ENCODE measurements at regions not wholly inside any gene's neighbourhood (a gene's known extent, or its start where the extent isn't known, plus 50 kb on each side); places are given as distances from the start of the nearest gene placed in this dataset.

- Histone ChIP-seq H3K4me2 (ENCODE audit: low read length) (no peak overlapping the region), H3K9ac (ENCODE audit: low read depth, low read length) (no peak overlapping the region), H3K27me3 (ENCODE audit: control insufficient read depth, insufficient read depth, low read length) (peaks cover 43% of the 10 kb centered on the region), H3K9me3 (replicated peaks; ENCODE audit: low read length) (no peaks in the 10 kb centered on the region), H3K4me1 (ENCODE audit: control insufficient read depth, insufficient read depth, low read length) (peaks cover 6% of the 10 kb centered on the region), H3K36me3 (ENCODE audit: insufficient read depth, low read length) (no peaks in the 10 kb centered on the region), H3K4me3 (ENCODE audit: low read length) (no peak overlapping the region)
These were observed 225.2 kb upstream of the PRICKLE2 start for GRCh38 chr3:64450396-64450956.

- no peaks in the 10 kb centered on the region for H3K36me3 ChIP-seq (ENCODE audit: insufficient read depth, low read length)
- no peaks in the 10 kb centered on the region for H3K9me3 ChIP-seq (replicated peaks; ENCODE audit: low read length)
- H3K4me1 ChIP-seq (ENCODE audit: control insufficient read depth, insufficient read depth, low read length) = peaks cover 9% of the 10 kb centered on the region
- H3K9ac ChIP-seq (ENCODE audit: low read depth, low read length) = no peak overlapping the region
- peaks cover 53% of the 10 kb centered on the region for H3K27me3 ChIP-seq (ENCODE audit: control insufficient read depth, insufficient read depth, low read length)
- H3K4me3 ChIP-seq (ENCODE audit: low read length) = no peak overlapping the region
- H3K4me2 ChIP-seq (ENCODE audit: low read length) = no peak overlapping the region
These were observed 223.8 kb upstream of the PRICKLE2 start for GRCh38 chr3:64449026-64449425.

- Histone ChIP-seq H3K27me3 (ENCODE audit: control insufficient read depth, insufficient read depth, low read length) (peaks cover 68% of the 10 kb centered on the region), H3K9me3 (replicated peaks; ENCODE audit: low read length) (no peaks in the 10 kb centered on the region), H3K4me2 (ENCODE audit: low read length) (no peak overlapping the region), H3K36me3 (ENCODE audit: insufficient read depth, low read length) (no peaks in the 10 kb centered on the region), H3K9ac (ENCODE audit: low read depth, low read length) (no peak overlapping the region), H3K4me1 (ENCODE audit: control insufficient read depth, insufficient read depth, low read length) (peaks cover 12% of the 10 kb centered on the region), H3K4me3 (ENCODE audit: low read length) (no peak overlapping the region)
These were observed 220.7 kb upstream of the PRICKLE2 start for GRCh38 chr3:64445944-64446300.

GRCh38 chr3:64445109-64445943 is 220.1 kb upstream of the PRICKLE2 start:
- Histone ChIP-seq H3K4me3 (ENCODE audit: low read length) (peak overlapping the region; percentile 70), H3K4me1 (ENCODE audit: control insufficient read depth, insufficient read depth, low read length) (peaks cover 12% of the 10 kb centered on the region), H3K27me3 (ENCODE audit: control insufficient read depth, insufficient read depth, low read length) (peaks cover 69% of the 10 kb centered on the region), H3K36me3 (ENCODE audit: insufficient read depth, low read length) (no peaks in the 10 kb centered on the region), H3K9ac (ENCODE audit: low read depth, low read length) (peak overlapping the region; percentile 61), H3K9me3 (replicated peaks; ENCODE audit: low read length) (no peaks in the 10 kb centered on the region), H3K4me2 (ENCODE audit: low read length) (peak overlapping the region; percentile 94)

- H3K9me3 ChIP-seq (replicated peaks; ENCODE audit: low read length) = no peaks in the 10 kb centered on the region
- H3K36me3 ChIP-seq (ENCODE audit: insufficient read depth, low read length) = no peaks in the 10 kb centered on the region
- H3K27me3 ChIP-seq (ENCODE audit: control insufficient read depth, insufficient read depth, low read length) = peaks cover 74% of the 10 kb centered on the region
- H3K4me2 ChIP-seq (ENCODE audit: low read length) = peak overlapping the region; percentile 94
- H3K4me3 ChIP-seq (ENCODE audit: low read length) = peak overlapping the region; percentile 70
- peaks cover 12% of the 10 kb centered on the region for H3K4me1 ChIP-seq (ENCODE audit: control insufficient read depth, insufficient read depth, low read length)
- peak overlapping the region; percentile 61 for H3K9ac ChIP-seq (ENCODE audit: low read depth, low read length)
These were observed 219.3 kb upstream of the PRICKLE2 start for GRCh38 chr3:64444490-64445108.

GRCh38 chr3:64443546-64444381 is 218.5 kb upstream of the PRICKLE2 start:
- H3K36me3 ChIP-seq (ENCODE audit: insufficient read depth, low read length) = no peaks in the 10 kb centered on the region
- H3K4me1 ChIP-seq (ENCODE audit: control insufficient read depth, insufficient read depth, low read length) = peaks cover 12% of the 10 kb centered on the region
- H3K4me3 ChIP-seq (ENCODE audit: low read length) = peak overlapping the region; percentile 26
- H3K9me3 ChIP-seq (replicated peaks; ENCODE audit: low read length) = no peaks in the 10 kb centered on the region
- peaks cover 80% of the 10 kb centered on the region for H3K27me3 ChIP-seq (ENCODE audit: control insufficient read depth, insufficient read depth, low read length)
- no peak overlapping the region for H3K9ac ChIP-seq (ENCODE audit: low read depth, low read length)
- peak overlapping the region; percentile 58 for H3K4me2 ChIP-seq (ENCODE audit: low read length)

- Histone ChIP-seq H3K4me3 (ENCODE audit: low read length) (no peak overlapping the region), H3K36me3 (ENCODE audit: insufficient read depth, low read length) (no peaks in the 10 kb centered on the region), H3K27me3 (ENCODE audit: control insufficient read depth, insufficient read depth, low read length) (peaks cover 68% of the 10 kb centered on the region), H3K9me3 (replicated peaks; ENCODE audit: low read length) (no peaks in the 10 kb centered on the region), H3K4me2 (ENCODE audit: low read length) (no peak overlapping the region), H3K4me1 (ENCODE audit: control insufficient read depth, insufficient read depth, low read length) (peaks cover 12% of the 10 kb centered on the region), H3K9ac (ENCODE audit: low read depth, low read length) (no peak overlapping the region)
These were observed 216.6 kb upstream of the PRICKLE2 start for GRCh38 chr3:64441861-64442260.

- no peak overlapping the region for H3K9ac ChIP-seq (ENCODE audit: low read depth, low read length)
- H3K4me1 ChIP-seq (ENCODE audit: control insufficient read depth, insufficient read depth, low read length) = peaks cover 12% of the 10 kb centered on the region
- no peaks in the 10 kb centered on the region for H3K9me3 ChIP-seq (replicated peaks; ENCODE audit: low read length)
- H3K27me3 ChIP-seq (ENCODE audit: control insufficient read depth, insufficient read depth, low read length) = peaks cover 63% of the 10 kb centered on the region
- no peak overlapping the region for H3K4me3 ChIP-seq (ENCODE audit: low read length)
- H3K4me2 ChIP-seq (ENCODE audit: low read length) = no peak overlapping the region
- no peaks in the 10 kb centered on the region for H3K36me3 ChIP-seq (ENCODE audit: insufficient read depth, low read length)
These were observed 215.2 kb upstream of the PRICKLE2 start for GRCh38 chr3:64440498-64440897.

GRCh38 chr3:64438812-64439211 is 213.5 kb upstream of the PRICKLE2 start:
- no peak overlapping the region for H3K9ac ChIP-seq (ENCODE audit: low read depth, low read length)
- peaks cover 51% of the 10 kb centered on the region for H3K27me3 ChIP-seq (ENCODE audit: control insufficient read depth, insufficient read depth, low read length)
- H3K36me3 ChIP-seq (ENCODE audit: insufficient read depth, low read length) = no peaks in the 10 kb centered on the region
- peaks cover 3% of the 10 kb centered on the region for H3K4me1 ChIP-seq (ENCODE audit: control insufficient read depth, insufficient read depth, low read length)
- no peak overlapping the region for H3K4me2 ChIP-seq (ENCODE audit: low read length)
- H3K9me3 ChIP-seq (replicated peaks; ENCODE audit: low read length) = no peaks in the 10 kb centered on the region
- no peak overlapping the region for H3K4me3 ChIP-seq (ENCODE audit: low read length)

GRCh38 chr3:64438066-64438465 is 212.8 kb upstream of the PRICKLE2 start:
- H3K4me1 ChIP-seq (ENCODE audit: control insufficient read depth, insufficient read depth, low read length) = no peaks in the 10 kb centered on the region
- H3K4me3 ChIP-seq (ENCODE audit: low read length) = no peak overlapping the region
- no peaks in the 10 kb centered on the region for H3K9me3 ChIP-seq (replicated peaks; ENCODE audit: low read length)
- no peak overlapping the region for H3K4me2 ChIP-seq (ENCODE audit: low read length)
- no peaks in the 10 kb centered on the region for H3K36me3 ChIP-seq (ENCODE audit: insufficient read depth, low read length)
- H3K27me3 ChIP-seq (ENCODE audit: control insufficient read depth, insufficient read depth, low read length) = peaks cover 45% of the 10 kb centered on the region
- H3K9ac ChIP-seq (ENCODE audit: low read depth, low read length) = no peak overlapping the region

GRCh38 chr3:64437131-64437530 is 211.9 kb upstream of the PRICKLE2 start:
- no peaks in the 10 kb centered on the region for H3K36me3 ChIP-seq (ENCODE audit: insufficient read depth, low read length)
- no peak overlapping the region for H3K9ac ChIP-seq (ENCODE audit: low read depth, low read length)
- H3K4me3 ChIP-seq (ENCODE audit: low read length) = no peak overlapping the region
- no peaks in the 10 kb centered on the region for H3K9me3 ChIP-seq (replicated peaks; ENCODE audit: low read length)
- H3K4me1 ChIP-seq (ENCODE audit: control insufficient read depth, insufficient read depth, low read length) = no peaks in the 10 kb centered on the region
- no peak overlapping the region for H3K4me2 ChIP-seq (ENCODE audit: low read length)
- H3K27me3 ChIP-seq (ENCODE audit: control insufficient read depth, insufficient read depth, low read length) = peaks cover 35% of the 10 kb centered on the region

Data from skeletal muscle satellite cell (primary cell).